ENCODE measurements at regions not wholly inside any gene's neighbourhood (a gene's known extent, or its start where the extent isn't known, plus 50 kb on each side); places are given as distances from the start of the nearest gene placed in this dataset.

DNA sequence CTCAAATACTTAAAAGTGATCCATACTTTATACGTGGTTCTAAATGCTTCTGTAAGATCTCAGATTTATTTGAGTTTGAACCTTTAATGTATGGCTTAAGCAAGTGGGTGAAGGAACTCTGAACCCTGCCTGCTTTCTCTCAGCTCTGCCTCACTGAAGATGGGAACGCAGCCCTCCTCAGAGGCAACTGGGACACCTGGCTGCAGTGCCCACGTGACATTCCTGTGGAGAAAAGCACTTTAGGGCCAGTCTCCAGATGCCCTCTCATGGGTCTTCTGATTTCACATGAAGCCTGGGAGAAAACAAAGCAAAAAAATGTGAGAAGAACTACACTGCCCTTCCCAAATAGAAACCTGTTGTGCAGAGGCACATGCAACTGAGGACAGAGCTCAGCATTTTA lies 242.6 kb upstream of the ANKRD30A start:
- TF ChIP-seq, protein P1, sequence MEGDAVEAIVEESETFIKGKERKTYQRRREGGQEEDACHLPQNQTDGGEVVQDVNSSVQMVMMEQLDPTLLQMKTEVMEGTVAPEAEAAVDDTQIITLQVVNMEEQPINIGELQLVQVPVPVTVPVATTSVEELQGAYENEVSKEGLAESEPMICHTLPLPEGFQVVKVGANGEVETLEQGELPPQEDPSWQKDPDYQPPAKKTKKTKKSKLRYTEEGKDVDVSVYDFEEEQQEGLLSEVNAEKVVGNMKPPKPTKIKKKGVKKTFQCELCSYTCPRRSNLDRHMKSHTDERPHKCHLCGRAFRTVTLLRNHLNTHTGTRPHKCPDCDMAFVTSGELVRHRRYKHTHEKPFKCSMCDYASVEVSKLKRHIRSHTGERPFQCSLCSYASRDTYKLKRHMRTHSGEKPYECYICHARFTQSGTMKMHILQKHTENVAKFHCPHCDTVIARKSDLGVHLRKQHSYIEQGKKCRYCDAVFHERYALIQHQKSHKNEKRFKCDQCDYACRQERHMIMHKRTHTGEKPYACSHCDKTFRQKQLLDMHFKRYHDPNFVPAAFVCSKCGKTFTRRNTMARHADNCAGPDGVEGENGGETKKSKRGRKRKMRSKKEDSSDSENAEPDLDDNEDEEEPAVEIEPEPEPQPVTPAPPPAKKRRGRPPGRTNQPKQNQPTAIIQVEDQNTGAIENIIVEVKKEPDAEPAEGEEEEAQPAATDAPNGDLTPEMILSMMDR (IDR thresholded peaks at IDR 0.05; ENCODE audit: borderline replicate concordance, control extremely low read depth, extremely low read depth, insufficient read depth, missing control alignments): no peak
- no peak for DNase-seq (ENCODE audit: low spot score)
- in situ Hi-C loops (cut with MboI; ENCODE audit: low sequenced_read_pairs, unreplicated experiment): no loop called here

DNA sequence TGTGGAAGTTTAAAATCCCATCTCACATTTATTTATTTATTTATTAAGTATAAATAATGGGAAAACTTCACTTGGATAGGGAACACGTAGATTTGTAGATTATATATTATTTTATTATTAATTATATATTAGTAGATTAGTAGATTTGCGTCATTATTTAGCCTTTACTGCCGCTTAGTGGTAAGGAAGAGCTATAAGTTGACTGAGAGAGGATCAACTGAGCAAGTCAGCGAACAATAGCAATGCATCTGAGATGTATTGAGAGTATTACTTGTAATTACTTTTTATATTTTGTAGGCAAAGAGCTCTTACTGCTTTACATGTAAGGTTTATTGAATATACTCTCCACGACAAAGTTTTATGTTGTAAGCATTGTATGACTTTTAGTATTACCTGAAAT lies 244.5 kb upstream of the ANKRD30A start:
- TF ChIP-seq, protein P1 (IDR thresholded peaks at IDR 0.05; ENCODE audit: borderline replicate concordance, control extremely low read depth, extremely low read depth, insufficient read depth, missing control alignments): no peak
- no peak for DNase-seq (ENCODE audit: low spot score)
- in situ Hi-C loops (cut with MboI; ENCODE audit: low sequenced_read_pairs, unreplicated experiment): no loop called here

DNA sequence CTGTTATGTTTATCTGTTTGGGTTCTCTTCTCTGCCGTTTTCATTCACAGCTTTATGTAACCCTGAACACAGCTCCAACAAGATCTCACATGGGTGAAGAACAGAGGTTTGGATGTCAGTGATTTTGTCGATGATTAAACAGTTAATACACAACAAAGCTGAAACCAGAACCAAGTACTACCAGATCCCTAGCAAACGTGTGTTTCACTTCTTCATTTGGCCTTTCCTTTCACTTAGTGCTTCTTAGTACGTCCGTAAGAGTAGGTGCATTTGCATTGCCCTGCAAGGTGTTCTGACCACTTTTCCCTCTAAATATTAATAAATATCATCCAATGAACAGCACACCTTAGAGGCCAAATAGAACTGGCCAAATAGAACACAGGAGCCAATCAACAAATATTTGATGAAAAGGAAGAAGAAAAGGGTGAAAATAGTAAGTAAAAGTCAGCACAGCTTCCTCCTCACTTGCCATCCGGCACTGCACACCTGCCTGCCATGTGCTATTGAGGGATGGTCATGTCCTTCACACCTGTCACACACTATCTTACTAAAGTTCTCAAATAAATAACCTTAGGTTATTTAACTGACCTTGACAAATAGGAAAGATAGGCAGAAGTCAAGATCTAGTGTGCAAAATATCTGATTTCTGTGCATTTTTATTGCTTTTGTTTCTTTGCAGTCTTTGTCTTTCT lies 252.6 kb upstream of the ANKRD30A start:
- TF ChIP-seq, protein P1 (IDR thresholded peaks at IDR 0.05; ENCODE audit: borderline replicate concordance, control extremely low read depth, extremely low read depth, insufficient read depth, missing control alignments): no peak
- in situ Hi-C loops (cut with MboI; ENCODE audit: low sequenced_read_pairs, unreplicated experiment): loop anchor here (5.0 kb wide), 1 partner anchor 1236 kb away; no protein-coding TSS in a partner anchor
- no peak for DNase-seq (ENCODE audit: low spot score)

DNA sequence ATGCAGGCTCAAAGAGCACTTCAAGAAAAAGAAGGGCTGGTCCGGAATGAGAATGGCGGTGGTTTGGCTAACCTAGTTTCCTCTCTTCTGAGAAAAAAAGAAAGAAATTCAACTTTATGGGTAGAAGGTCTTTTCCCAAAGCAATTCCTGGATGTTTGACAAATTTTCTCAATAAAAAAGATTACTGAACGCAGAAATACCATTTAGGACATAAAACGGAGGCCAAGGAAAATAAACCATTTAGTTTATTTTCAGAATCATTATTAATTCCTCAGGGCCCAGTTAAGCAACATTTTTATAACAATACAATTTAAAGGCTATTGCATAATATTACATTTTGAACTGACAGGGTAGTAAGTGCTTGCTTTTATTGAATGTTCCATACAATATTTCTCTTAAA lies 284.6 kb upstream of the ANKRD30A start:
- no peak for DNase-seq (ENCODE audit: low spot score)
- in situ Hi-C loops (cut with MboI; ENCODE audit: low sequenced_read_pairs, unreplicated experiment): no loop called here
- TF ChIP-seq, protein P1 (IDR thresholded peaks at IDR 0.05; ENCODE audit: borderline replicate concordance, control extremely low read depth, extremely low read depth, insufficient read depth, missing control alignments): no peak

DNA sequence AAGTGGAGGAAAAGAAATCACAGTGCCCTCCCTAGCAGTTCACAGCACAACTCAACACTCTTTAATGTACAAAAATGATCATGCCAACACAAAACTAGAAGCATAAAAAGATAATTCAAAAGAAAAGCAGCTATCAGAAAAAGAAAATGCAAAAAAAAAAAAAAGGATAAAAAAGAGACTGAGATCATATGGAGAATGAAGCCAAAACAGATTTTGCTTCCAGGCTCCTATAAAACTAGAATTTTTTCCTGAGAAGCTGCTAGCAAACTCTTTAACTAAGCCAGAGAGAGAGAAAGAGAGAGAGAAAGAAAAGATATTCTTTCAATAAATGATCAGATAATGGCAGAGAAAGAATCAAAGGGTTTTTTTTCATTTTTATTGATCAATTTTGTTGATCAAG lies 288.0 kb upstream of the ANKRD30A start:
- in situ Hi-C loops (cut with MboI; ENCODE audit: low sequenced_read_pairs, unreplicated experiment): no loop called here
- TF ChIP-seq, protein P1 (IDR thresholded peaks at IDR 0.05; ENCODE audit: borderline replicate concordance, control extremely low read depth, extremely low read depth, insufficient read depth, missing control alignments): no peak

DNA sequence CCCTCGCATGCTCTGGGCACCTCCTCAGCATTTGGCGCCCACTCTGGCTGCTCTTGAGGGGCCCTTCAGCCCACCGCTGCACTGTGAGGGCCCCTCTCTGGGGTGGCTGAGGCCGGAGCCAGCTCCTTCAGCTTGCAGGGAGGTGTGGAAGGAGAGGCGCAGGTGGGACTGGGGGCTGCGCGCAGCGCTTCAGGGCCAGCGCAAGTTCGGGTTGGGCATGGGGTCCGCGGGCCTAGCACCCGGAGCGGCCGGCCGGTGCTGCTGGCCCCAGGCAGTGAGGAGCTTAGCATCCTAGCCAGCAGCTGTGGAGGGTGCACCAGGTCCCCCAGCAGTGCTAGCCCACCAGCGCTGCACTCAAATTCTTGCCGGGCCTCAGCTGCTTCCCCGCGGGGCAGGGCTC lies 305.6 kb upstream of the ANKRD30A start:
- no peak for DNase-seq (ENCODE audit: low spot score)
- TF ChIP-seq, protein P1 (IDR thresholded peaks at IDR 0.05; ENCODE audit: borderline replicate concordance, control extremely low read depth, extremely low read depth, insufficient read depth, missing control alignments): no peak
- in situ Hi-C loops (cut with MboI; ENCODE audit: low sequenced_read_pairs, unreplicated experiment): no loop called here

More for the DNA sequence above, 288.0 kb upstream of the ANKRD30A start:
- no peak for DNase-seq (ENCODE audit: low spot score)
